ENCODE measurements at regions not wholly inside any gene's neighbourhood (a gene's known extent, or its start where the extent isn't known, plus 50 kb on each side); places are given as distances from the start of the nearest gene placed in this dataset.

DNA sequence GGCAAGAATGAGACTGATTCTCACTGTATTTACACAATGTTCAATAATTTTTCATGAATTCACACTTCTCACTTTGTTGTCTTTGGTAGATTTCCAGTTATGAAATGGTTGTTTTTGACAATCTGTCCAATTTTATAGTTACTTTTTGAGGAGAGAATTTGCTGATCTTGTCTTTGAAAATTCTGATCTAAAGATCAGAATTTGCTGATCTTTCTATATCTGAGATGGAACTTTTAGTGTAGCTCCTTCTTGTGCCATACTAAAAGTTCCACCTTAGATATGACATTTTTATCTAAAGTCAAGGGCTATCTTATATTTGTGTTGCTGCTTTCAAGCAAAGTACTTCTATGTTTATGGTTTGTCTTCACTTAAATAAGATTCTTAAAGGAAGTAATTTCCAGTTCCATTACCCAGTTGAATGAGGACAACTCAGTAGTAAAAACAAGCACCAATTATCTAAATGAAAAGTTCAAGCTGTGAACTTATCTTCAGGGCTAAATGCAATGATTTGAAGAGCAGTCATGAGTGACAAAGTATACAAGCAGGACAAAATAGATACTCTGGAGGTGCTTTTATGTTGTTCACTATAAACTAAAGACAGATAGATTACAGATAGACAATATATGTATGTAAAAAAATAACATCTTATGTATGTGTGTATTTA is 76.4 kb upstream of the FOXG1 start:
- TF ChIP-seq EZH2 (IDR thresholded peaks at IDR 0.05; ENCODE audit: insufficient read depth, poor library complexity, severe bottlenecking): no peak
- no peak for TF ChIP-seq EZH2phosphoT487 (IDR thresholded peaks at IDR 0.05; ENCODE audit: insufficient read depth, low read depth)
